ENCODE measurements at regions not wholly inside any gene's neighbourhood (a gene's known extent, or its start where the extent isn't known, plus 50 kb on each side); places are given as distances from the start of the nearest gene placed in this dataset.

DNA sequence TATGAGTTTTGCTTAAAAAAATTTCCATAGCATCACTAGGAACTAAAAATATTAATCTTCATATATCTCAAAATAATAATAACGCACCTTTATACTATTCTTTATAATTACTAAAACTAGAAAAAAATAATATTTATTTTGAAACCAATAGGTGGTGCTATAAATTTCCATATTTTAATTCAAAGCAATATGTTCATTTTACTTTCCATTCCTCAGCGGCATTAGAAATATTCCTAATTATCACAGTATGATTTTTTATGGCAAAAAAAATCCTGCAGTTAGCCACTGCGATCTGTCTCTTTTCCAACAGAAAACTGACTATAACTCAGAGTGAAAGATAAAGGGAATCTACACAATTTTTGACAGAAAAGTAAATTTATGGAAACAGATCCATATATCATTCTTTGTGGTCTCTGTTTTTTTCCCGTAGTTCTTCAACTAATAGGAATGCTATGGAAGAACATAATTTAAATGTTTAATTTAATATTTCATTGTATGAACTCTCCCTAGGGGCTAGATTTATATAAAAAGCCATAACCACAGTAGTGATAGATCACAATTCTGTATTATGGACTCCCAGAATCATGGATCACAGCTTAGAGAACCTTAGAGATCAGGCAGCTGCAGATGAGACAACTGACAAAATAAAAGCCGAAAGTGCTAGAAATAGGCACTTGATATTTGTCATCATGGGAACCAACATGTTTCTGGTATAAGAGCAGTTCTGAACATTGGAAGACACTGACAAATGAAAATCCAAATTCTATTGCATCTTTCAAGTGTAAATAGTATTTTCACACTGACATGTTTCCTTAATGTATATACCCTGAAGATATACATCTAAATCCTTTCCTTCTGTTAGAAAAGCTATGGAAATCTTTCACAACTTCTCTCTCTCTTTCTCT is 167.7 kb upstream of the MPDZ start (continued):
- TF ChIP-seq, protein P1, sequence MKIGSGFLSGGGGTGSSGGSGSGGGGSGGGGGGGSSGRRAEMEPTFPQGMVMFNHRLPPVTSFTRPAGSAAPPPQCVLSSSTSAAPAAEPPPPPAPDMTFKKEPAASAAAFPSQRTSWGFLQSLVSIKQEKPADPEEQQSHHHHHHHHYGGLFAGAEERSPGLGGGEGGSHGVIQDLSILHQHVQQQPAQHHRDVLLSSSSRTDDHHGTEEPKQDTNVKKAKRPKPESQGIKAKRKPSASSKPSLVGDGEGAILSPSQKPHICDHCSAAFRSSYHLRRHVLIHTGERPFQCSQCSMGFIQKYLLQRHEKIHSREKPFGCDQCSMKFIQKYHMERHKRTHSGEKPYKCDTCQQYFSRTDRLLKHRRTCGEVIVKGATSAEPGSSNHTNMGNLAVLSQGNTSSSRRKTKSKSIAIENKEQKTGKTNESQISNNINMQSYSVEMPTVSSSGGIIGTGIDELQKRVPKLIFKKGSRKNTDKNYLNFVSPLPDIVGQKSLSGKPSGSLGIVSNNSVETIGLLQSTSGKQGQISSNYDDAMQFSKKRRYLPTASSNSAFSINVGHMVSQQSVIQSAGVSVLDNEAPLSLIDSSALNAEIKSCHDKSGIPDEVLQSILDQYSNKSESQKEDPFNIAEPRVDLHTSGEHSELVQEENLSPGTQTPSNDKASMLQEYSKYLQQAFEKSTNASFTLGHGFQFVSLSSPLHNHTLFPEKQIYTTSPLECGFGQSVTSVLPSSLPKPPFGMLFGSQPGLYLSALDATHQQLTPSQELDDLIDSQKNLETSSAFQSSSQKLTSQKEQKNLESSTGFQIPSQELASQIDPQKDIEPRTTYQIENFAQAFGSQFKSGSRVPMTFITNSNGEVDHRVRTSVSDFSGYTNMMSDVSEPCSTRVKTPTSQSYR (CRISPR knock-in tag; IDR thresholded peaks at IDR 0.05; ENCODE audit: borderline replicate concordance), result no peak
- no peak for TF ChIP-seq HDAC2 (CRISPR knock-in tag; IDR thresholded peaks at IDR 0.05)
- no peak for TF ChIP-seq HOXA3 (CRISPR knock-in tag; IDR thresholded peaks at IDR 0.05)
- TF ChIP-seq HNRNPK (IDR thresholded peaks at IDR 0.05; ENCODE audit: low read depth, low read length, poor library complexity, severe bottlenecking), result no peak
- TF ChIP-seq DNMT3B (CRISPR knock-in tag; conservative IDR thresholded peaks at IDR 0.05), result no peak
- TF ChIP-seq SETDB1 (CRISPR knock-in tag; IDR thresholded peaks at IDR 0.05; ENCODE audit: borderline replicate concordance), result no peak
- no peak for TF ChIP-seq SAFB2 (CRISPR knock-in tag; IDR thresholded peaks at IDR 0.05; ENCODE audit: borderline replicate concordance, low read depth)
- no peak for TF ChIP-seq RBM22 (optimal IDR thresholded peaks at IDR 0.05; ENCODE audit: low read length)
- no peak for TF ChIP-seq NAIF1 (CRISPR knock-in tag; IDR thresholded peaks at IDR 0.05; ENCODE audit: borderline replicate concordance)
